Neural cell (in vitro differentiated cells): ENCODE measurements at regions not wholly inside any gene's neighbourhood (a gene's known extent, or its start where the extent isn't known, plus 50 kb on each side); places are given as distances from the start of the nearest gene placed in this dataset.

ENCODE experiments used
- CTCF ChIP-seq: fragments of 450-650 bp; IDR thresholded peaks from 2 replicates; pipeline ENCODE4 v1.5.1; 2014; ENCODE audit warnings: antibody characterized with exemption, mild to moderate bottlenecking, moderate library complexity; ENCODE audit not compliant: poor library complexity, severe bottlenecking
- EP300 ChIP-seq: fragments of 450-650 bp; conservative IDR thresholded peaks from 2 replicates; pipeline ENCODE4 v1.6.1; 2014; ENCODE audit warnings: antibody characterized with exemption, mild to moderate bottlenecking, moderate library complexity; ENCODE audit not compliant: poor library complexity, severe bottlenecking
- EZH2 ChIP-seq: fragments of 200-600, 300-800 bp; shearing (Covaris generic), sonication (generic); IDR thresholded peaks from 2 replicates; pipeline ENCODE4 v1.6.1; 2014; ENCODE audit warnings: antibody characterized with exemption, low read length, borderline replicate concordance, mild to moderate bottlenecking; ENCODE audit not compliant: insufficient read depth, poor library complexity, severe bottlenecking
- POLR2AphosphoS5 ChIP-seq: IDR thresholded peaks from 2 replicates; pipeline ENCODE4 v1.6.1; 2012
- RAD21 ChIP-seq: fragments of 450-650 bp; conservative IDR thresholded peaks from 2 replicates; pipeline ENCODE4 v1.6.1; 2014; ENCODE audit warnings: antibody characterized with exemption, mild to moderate bottlenecking, moderate library complexity
- SMC3 ChIP-seq: fragments of 450-650 bp; conservative IDR thresholded peaks from 2 replicates; pipeline ENCODE4 v1.6.1; 2014; ENCODE audit warnings: antibody characterized with exemption, mild to moderate bottlenecking, moderate library complexity; ENCODE audit not compliant: poor library complexity
- TF ChIP-seq, protein P1 (sequence below): IDR thresholded peaks from 2 replicates; pipeline ENCODE4 v1.6.1; 2012; ENCODE audit warnings: borderline replicate concordance

DNA sequence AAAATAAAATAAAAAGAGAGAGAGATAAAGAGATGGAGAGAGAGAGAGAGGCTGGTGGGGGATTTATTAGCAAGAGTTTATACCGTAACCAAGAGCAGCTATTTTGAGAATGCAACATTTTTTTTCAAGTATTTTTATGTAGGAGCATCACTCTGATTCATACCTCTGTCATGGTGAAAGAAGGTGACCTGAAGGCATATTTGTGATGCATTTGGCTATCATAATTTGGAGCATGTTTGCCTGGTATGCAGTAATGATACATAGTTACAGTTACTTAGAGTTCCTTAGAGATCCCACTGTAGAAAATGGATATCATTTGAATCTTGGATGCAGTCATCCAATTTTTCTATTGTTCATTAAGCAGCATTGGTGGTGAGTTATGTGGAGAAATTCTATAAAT is 1472.4 kb downstream of the SI start:
- TF ChIP-seq CTCF (no peak), SMC3 (no peak), EZH2 (no peak), EP300 (no peak), POLR2AphosphoS5 (no peak), RAD21 (no peak)
- TF ChIP-seq, protein P1, sequence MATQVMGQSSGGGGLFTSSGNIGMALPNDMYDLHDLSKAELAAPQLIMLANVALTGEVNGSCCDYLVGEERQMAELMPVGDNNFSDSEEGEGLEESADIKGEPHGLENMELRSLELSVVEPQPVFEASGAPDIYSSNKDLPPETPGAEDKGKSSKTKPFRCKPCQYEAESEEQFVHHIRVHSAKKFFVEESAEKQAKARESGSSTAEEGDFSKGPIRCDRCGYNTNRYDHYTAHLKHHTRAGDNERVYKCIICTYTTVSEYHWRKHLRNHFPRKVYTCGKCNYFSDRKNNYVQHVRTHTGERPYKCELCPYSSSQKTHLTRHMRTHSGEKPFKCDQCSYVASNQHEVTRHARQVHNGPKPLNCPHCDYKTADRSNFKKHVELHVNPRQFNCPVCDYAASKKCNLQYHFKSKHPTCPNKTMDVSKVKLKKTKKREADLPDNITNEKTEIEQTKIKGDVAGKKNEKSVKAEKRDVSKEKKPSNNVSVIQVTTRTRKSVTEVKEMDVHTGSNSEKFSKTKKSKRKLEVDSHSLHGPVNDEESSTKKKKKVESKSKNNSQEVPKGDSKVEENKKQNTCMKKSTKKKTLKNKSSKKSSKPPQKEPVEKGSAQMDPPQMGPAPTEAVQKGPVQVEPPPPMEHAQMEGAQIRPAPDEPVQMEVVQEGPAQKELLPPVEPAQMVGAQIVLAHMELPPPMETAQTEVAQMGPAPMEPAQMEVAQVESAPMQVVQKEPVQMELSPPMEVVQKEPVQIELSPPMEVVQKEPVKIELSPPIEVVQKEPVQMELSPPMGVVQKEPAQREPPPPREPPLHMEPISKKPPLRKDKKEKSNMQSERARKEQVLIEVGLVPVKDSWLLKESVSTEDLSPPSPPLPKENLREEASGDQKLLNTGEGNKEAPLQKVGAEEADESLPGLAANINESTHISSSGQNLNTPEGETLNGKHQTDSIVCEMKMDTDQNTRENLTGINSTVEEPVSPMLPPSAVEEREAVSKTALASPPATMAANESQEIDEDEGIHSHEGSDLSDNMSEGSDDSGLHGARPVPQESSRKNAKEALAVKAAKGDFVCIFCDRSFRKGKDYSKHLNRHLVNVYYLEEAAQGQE: no peak
